WTC11 (cell line): ENCODE measurements at regions not wholly inside any gene's neighbourhood (a gene's known extent, or its start where the extent isn't known, plus 50 kb on each side); places are given as distances from the start of the nearest gene placed in this dataset.

ENCODE experiments used
- ATAC-seq: fragments of 200-7000 bp; cut with Tn5 transposase; 2 replicates; pipeline ENCODE4 v1.10.0; 2021; ENCODE audit warnings: mild to moderate bottlenecking, moderate library complexity
- CTCF ChIA-PET: fragments of 300-600 bp; sonication (Branson Sonifier 250); formaldehyde crosslinking; loops from one replicate; lab custom pipeline; 2021; ENCODE audit warnings: antibody characterized with exemption; lab: Charles Lee
- POLR2A ChIA-PET: fragments of 350-600 bp; sonication (Branson Sonifier 250); formaldehyde crosslinking; loops from one replicate; lab custom pipeline; 2021; ENCODE audit warnings: antibody characterized with exemption; lab: Charles Lee
- DNase-seq: peaks from one replicate; pipeline ENCODE4 v3.0.0; 2021; ENCODE audit warnings: low spot score
- H3K27ac Mint-ChIP-seq: 2 replicates; pipeline ENCODE4 v1.8.0; 2021; ENCODE audit warnings: mixed read lengths
- H3K27me3 Mint-ChIP-seq: 2 replicates; pipeline ENCODE4 v1.8.0; 2021; ENCODE audit warnings: low read depth, mild to moderate bottlenecking, moderate library complexity, mixed read lengths
- H3K36me3 Mint-ChIP-seq: 2 replicates; pipeline ENCODE4 v1.8.0; 2021; ENCODE audit warnings: mixed read lengths
- H3K4me1 Mint-ChIP-seq: 2 replicates; pipeline ENCODE4 v1.8.0; 2022; ENCODE audit warnings: mixed read lengths
- H3K4me3 Mint-ChIP-seq: 2 replicates; pipeline ENCODE4 v1.8.0; 2021; ENCODE audit warnings: mild to moderate bottlenecking, moderate library complexity, mixed read lengths
- H3K9me3 Mint-ChIP-seq: 2 replicates; pipeline ENCODE4 v1.8.0; 2021; ENCODE audit warnings: mixed read lengths
- CBFB ChIP-seq: sonication (generic); formaldehyde crosslinking; IDR thresholded peaks from 2 replicates; pipeline ENCODE4 v1.8.1; 2022; ENCODE audit warnings: mild to moderate bottlenecking, low read depth, missing genetic modification reagents
- CDX4 ChIP-seq: fragments of 250-450 bp; sonication (Bioruptor Pico); IDR thresholded peaks from 2 replicates; pipeline ENCODE4 v1.9.0; 2021; ENCODE audit warnings: moderate library complexity, mild to moderate bottlenecking, inconsistent platforms, borderline replicate concordance
- ELF4 ChIP-seq: sonication (generic); formaldehyde crosslinking; IDR thresholded peaks from 2 replicates; pipeline ENCODE4 v1.8.1; 2022; ENCODE audit warnings: low read depth, mild to moderate bottlenecking, moderate library complexity, missing genetic modification reagents
- GABPB1 ChIP-seq: sonication (generic); formaldehyde crosslinking; IDR thresholded peaks from 2 replicates; pipeline ENCODE4 v1.8.1; 2023; ENCODE audit warnings: mild to moderate bottlenecking, missing genetic modification reagents
- IRF1 ChIP-seq: sonication (generic); formaldehyde crosslinking; IDR thresholded peaks from 2 replicates; pipeline ENCODE4 v1.8.0; 2023; ENCODE audit warnings: missing genetic modification reagents
- KAT7 ChIP-seq: sonication (generic); formaldehyde crosslinking; IDR thresholded peaks from 2 replicates; pipeline ENCODE4 v1.8.1; 2023; ENCODE audit warnings: missing genetic modification reagents, mild to moderate bottlenecking, borderline replicate concordance
- MYBL2 ChIP-seq: sonication (generic); formaldehyde crosslinking; IDR thresholded peaks from 2 replicates; pipeline ENCODE4 v1.8.1; 2023; ENCODE audit warnings: mild to moderate bottlenecking, moderate library complexity, missing genetic modification reagents
- NFE2L1 ChIP-seq: sonication (generic); formaldehyde crosslinking; IDR thresholded peaks from 2 replicates; pipeline ENCODE4 v1.8.1; 2023; ENCODE audit warnings: missing genetic modification reagents
- NR2C2 ChIP-seq: sonication (generic); formaldehyde crosslinking; IDR thresholded peaks from 2 replicates; pipeline ENCODE4 v1.8.0; 2022; ENCODE audit warnings: mild to moderate bottlenecking, missing genetic modification reagents
- RORB ChIP-seq: fragments of 250-450 bp; sonication (Bioruptor Pico); IDR thresholded peaks from 2 replicates; pipeline ENCODE4 v1.9.0; 2021; ENCODE audit warnings: mild to moderate bottlenecking
- SMAD3 ChIP-seq: sonication (generic); formaldehyde crosslinking; IDR thresholded peaks from 2 replicates; pipeline ENCODE4 v1.8.0; 2022; ENCODE audit warnings: missing genetic modification reagents, mild to moderate bottlenecking, borderline replicate concordance
- STAT6 ChIP-seq: sonication (generic); formaldehyde crosslinking; conservative IDR thresholded peaks from 2 replicates; pipeline ENCODE4 v1.8.1; 2023; ENCODE audit warnings: mild to moderate bottlenecking, low read depth, missing genetic modification reagents, moderate library complexity
- TCF7 ChIP-seq: sonication (generic); formaldehyde crosslinking; IDR thresholded peaks from 2 replicates; pipeline ENCODE4 v1.8.0; 2022; ENCODE audit warnings: mild to moderate bottlenecking, low read depth, missing genetic modification reagents, moderate library complexity
- ZNF317 ChIP-seq: sonication (generic); formaldehyde crosslinking; IDR thresholded peaks from 2 replicates; pipeline ENCODE4 v1.8.1; 2023; ENCODE audit warnings: low read depth, mild to moderate bottlenecking, moderate library complexity, missing genetic modification reagents, borderline replicate concordance
- ZNF671 ChIP-seq: fragments of 250-450 bp; sonication (Bioruptor Pico); IDR thresholded peaks from 2 replicates; pipeline ENCODE4 v1.8.0; 2021; ENCODE audit warnings: mild to moderate bottlenecking
- TF ChIP-seq, protein P1 (sequence below): sonication (generic); formaldehyde crosslinking; IDR thresholded peaks from 2 replicates; pipeline ENCODE4 v1.8.1; 2022; ENCODE audit warnings: mild to moderate bottlenecking, missing genetic modification reagents, moderate library complexity, borderline replicate concordance
- TF ChIP-seq, protein P2 (sequence below): fragments of 250-450 bp; sonication (Bioruptor Pico); IDR thresholded peaks from 2 replicates; pipeline ENCODE4 v1.8.0; 2021; ENCODE audit warnings: mild to moderate bottlenecking

- H3K36me3 Mint-ChIP-seq = no peaks in the 10 kb centered on the region
- POLR2A ChIA-PET = no interaction called here
- no peaks in the 10 kb centered on the region for H3K27me3 Mint-ChIP-seq
- H3K4me3 Mint-ChIP-seq = no peak overlapping the region
- H3K27ac Mint-ChIP-seq = no peak overlapping the region
- CTCF ChIA-PET = no interaction called here
- no peak for ATAC-seq
- DNase-seq = no peak
- TF ChIP-seq CBFB (CRISPR knock-in tag) = no peak
- no peak for TF ChIP-seq TCF7 (CRISPR knock-in tag)
- TF ChIP-seq, all 79 proteins: peak for 0
- Mint-ChIP-seq H3K4me1 (peaks cover 11% of the 10 kb centered on the region), H3K9me3 (no peaks in the 10 kb centered on the region)
Measured at GRCh38 chr2:181314551-181314950, 142.6 kb upstream of the ITGA4 start.

DNA sequence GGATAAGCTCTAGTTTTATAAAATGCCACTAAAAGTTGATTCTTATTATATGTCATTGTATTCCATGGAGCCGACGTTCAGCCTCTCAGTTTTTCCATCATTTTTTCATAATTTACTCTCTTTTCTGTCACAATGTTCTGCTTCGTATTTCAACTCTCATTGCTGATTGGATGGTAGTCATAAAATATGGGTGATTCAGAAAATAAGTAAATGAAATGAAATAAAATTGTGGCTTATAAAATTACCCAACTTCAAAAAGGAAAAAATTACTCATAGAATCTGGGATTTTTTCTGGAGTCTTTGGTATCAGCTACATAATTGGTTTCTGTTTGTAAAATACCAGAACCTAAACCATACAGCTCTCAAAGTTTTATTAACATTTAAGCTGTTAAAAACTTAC is 139.7 kb upstream of the ITGA4 start:
- DNase-seq (no peak), ATAC-seq (no peak)
- POLR2A ChIA-PET = no interaction called here
- TF ChIP-seq CDX4 (CRISPR knock-in tag) (no peak), MYBL2 (no peak), STAT6 (CRISPR knock-in tag) (no peak), NFE2L1 (CRISPR knock-in tag) (no peak), ZNF317 (CRISPR knock-in tag) (no peak), IRF1 (CRISPR knock-in tag) (no peak), ELF4 (no peak), GABPB1 (CRISPR knock-in tag) (no peak), CBFB (CRISPR knock-in tag) (no peak), ZNF671 (CRISPR knock-in tag) (no peak)
- TF ChIP-seq, protein P1, sequence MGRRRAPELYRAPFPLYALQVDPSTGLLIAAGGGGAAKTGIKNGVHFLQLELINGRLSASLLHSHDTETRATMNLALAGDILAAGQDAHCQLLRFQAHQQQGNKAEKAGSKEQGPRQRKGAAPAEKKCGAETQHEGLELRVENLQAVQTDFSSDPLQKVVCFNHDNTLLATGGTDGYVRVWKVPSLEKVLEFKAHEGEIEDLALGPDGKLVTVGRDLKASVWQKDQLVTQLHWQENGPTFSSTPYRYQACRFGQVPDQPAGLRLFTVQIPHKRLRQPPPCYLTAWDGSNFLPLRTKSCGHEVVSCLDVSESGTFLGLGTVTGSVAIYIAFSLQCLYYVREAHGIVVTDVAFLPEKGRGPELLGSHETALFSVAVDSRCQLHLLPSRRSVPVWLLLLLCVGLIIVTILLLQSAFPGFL (CRISPR knock-in tag) = no peak
- TF ChIP-seq, protein P2, sequence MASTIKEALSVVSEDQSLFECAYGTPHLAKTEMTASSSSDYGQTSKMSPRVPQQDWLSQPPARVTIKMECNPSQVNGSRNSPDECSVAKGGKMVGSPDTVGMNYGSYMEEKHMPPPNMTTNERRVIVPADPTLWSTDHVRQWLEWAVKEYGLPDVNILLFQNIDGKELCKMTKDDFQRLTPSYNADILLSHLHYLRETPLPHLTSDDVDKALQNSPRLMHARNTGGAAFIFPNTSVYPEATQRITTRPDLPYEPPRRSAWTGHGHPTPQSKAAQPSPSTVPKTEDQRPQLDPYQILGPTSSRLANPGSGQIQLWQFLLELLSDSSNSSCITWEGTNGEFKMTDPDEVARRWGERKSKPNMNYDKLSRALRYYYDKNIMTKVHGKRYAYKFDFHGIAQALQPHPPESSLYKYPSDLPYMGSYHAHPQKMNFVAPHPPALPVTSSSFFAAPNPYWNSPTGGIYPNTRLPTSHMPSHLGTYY = no peak
- H3K9me3 Mint-ChIP-seq = no peaks in the 10 kb centered on the region
- no peaks in the 10 kb centered on the region for H3K27me3 Mint-ChIP-seq
- H3K27ac Mint-ChIP-seq = no peak overlapping the region
- H3K4me1 Mint-ChIP-seq = peaks cover 12% of the 10 kb centered on the region
- no peak overlapping the region for H3K4me3 Mint-ChIP-seq
- CTCF ChIA-PET = no interaction called here
- H3K36me3 Mint-ChIP-seq = no peaks in the 10 kb centered on the region

GRCh38 chr2:181318504-181319280 is 138.5 kb upstream of the ITGA4 start:
- TF ChIP-seq KAT7 (CRISPR knock-in tag) = no peak
- no peak for TF ChIP-seq RORB
- no peak for TF ChIP-seq NR2C2
- no peak for TF ChIP-seq SMAD3 (CRISPR knock-in tag)
- Mint-ChIP-seq H3K4me3 (no peak overlapping the region), H3K4me1 (peaks cover 17% of the 10 kb centered on the region), H3K9me3 (no peaks in the 10 kb centered on the region), H3K27me3 (no peaks in the 10 kb centered on the region), H3K36me3 (no peaks in the 10 kb centered on the region), H3K27ac (no peak overlapping the region)
- POLR2A ChIA-PET = no interaction called here
- peak; percentile 63 for ATAC-seq
- no peak for DNase-seq
- CTCF ChIA-PET = interaction anchor here (1.3 kb wide), 1 partner anchor 139 kb away, joined by 4 read pairs; the partner anchor contains the start of gene ITGA4
